NCI-H2196 (cell line): ENCODE measurements at regions not wholly inside any gene's neighbourhood (a gene's known extent, or its start where the extent isn't known, plus 50 kb on each side); places are given as distances from the start of the nearest gene placed in this dataset.

Source experiments
- DNase-seq: peaks from one replicate; lab custom pipeline; 2025; ENCODE audit not compliant: unreplicated experiment; lab: John Stamatoyannopoulos, UW

DNA sequence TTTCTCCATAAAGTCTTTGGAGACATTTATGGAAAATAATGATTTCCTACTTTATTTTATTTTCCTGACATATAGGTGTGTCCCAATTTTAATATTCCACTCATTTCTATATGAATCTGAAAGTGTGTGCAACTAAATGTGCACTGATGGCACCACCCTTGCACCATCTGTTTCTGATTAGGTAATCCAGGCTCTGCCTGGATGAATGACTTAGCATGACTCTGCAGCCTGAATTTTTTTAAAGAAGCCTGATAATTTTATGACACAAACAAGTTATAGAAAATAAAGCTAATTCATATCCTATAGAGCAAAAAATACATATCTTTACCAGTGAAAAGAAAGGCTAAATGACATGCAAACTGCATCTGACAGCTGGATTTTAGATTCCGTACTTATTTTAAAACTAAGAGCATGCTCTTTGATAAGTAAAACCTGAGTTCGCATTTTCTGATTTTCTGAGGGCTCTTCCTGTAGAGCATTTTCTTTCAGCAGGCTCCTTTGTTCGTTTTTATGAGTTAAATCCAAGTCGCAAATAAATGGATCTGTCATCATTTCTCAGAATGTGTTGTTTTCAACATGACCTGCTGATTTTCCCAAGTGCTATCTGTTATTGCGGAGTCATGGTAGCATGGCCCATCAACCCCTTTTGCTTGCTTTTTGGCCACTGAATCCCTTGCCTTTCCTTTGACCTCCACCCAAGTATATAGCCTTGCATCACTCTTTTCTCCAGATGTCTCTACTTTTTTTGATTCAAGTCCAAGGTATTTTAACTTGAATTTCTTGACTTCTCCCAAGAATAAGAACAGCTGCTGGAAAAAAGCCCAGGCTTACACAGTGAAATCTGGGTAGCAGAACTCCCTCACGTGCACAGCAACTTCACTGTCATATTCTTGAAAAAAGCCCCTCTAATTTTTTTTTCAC, 52.8 kb upstream of the LYPLAL1 start:
- no peak for DNase-seq

GRCh38 chr1:219121679-219122078, 52.0 kb upstream of the LYPLAL1 start:
- no peak for DNase-seq

- DNase-seq = no peak
Observed at GRCh38 chr1:219123036-219123435, 50.6 kb upstream of the LYPLAL1 start.
